ENCODE measurements at regions not wholly inside any gene's neighbourhood (a gene's known extent, or its start where the extent isn't known, plus 50 kb on each side); places are given as distances from the start of the nearest gene placed in this dataset.

GRCh38 chr6:67643281-67643680 lies 991.8 kb upstream of the ADGRB3 start:
- peaks cover 9% of the 10 kb centered on the region for H3K4me1 Mint-ChIP-seq (ENCODE audit: low read depth)
- DNase-seq (ENCODE audit: low spot score): no peak
- no peak overlapping the region for H3K4me3 Mint-ChIP-seq (ENCODE audit: unreplicated experiment)
- TF ChIP-seq CTCF (IDR thresholded peaks at IDR 0.05): no peak
- H3K36me3 Mint-ChIP-seq (ENCODE audit: low read depth): no peaks in the 10 kb centered on the region
- peaks cover 2% of the 10 kb centered on the region for H3K27me3 Mint-ChIP-seq (ENCODE audit: low read depth)
- no peak overlapping the region for H3K27ac Mint-ChIP-seq (ENCODE audit: unreplicated experiment)
- H3K9me3 Mint-ChIP-seq (ENCODE audit: low read depth): peaks cover 3% of the 10 kb centered on the region

- no peak for DNase-seq (ENCODE audit: low spot score)
- no peak overlapping the region for H3K4me3 Mint-ChIP-seq (ENCODE audit: unreplicated experiment)
- no peak overlapping the region for H3K27ac Mint-ChIP-seq (ENCODE audit: unreplicated experiment)
- no peak for TF ChIP-seq CTCF (IDR thresholded peaks at IDR 0.05)
- peaks cover 9% of the 10 kb centered on the region for H3K4me1 Mint-ChIP-seq (ENCODE audit: low read depth)
- no peaks in the 10 kb centered on the region for H3K36me3 Mint-ChIP-seq (ENCODE audit: low read depth)
- peaks cover 2% of the 10 kb centered on the region for H3K27me3 Mint-ChIP-seq (ENCODE audit: low read depth)
- H3K9me3 Mint-ChIP-seq (ENCODE audit: low read depth): peaks cover 3% of the 10 kb centered on the region
Measured at GRCh38 chr6:67642582-67642981, 992.5 kb upstream of the ADGRB3 start.

- no peaks in the 10 kb centered on the region for H3K36me3 Mint-ChIP-seq (ENCODE audit: low read depth)
- no peak for TF ChIP-seq CTCF (IDR thresholded peaks at IDR 0.05)
- H3K27ac Mint-ChIP-seq (ENCODE audit: unreplicated experiment): no peak overlapping the region
- no peak overlapping the region for H3K4me3 Mint-ChIP-seq (ENCODE audit: unreplicated experiment)
- DNase-seq (ENCODE audit: low spot score): no peak
- no peaks in the 10 kb centered on the region for H3K27me3 Mint-ChIP-seq (ENCODE audit: low read depth)
- peaks cover 9% of the 10 kb centered on the region for H3K4me1 Mint-ChIP-seq (ENCODE audit: low read depth)
- H3K9me3 Mint-ChIP-seq (ENCODE audit: low read depth): peaks cover 5% of the 10 kb centered on the region
Measured at GRCh38 chr6:67640484-67640883, 994.6 kb upstream of the ADGRB3 start.

GRCh38 chr6:67639161-67639560 lies 995.9 kb upstream of the ADGRB3 start:
- no peak for DNase-seq (ENCODE audit: low spot score)
- peaks cover 9% of the 10 kb centered on the region for H3K4me1 Mint-ChIP-seq (ENCODE audit: low read depth)
- no peak overlapping the region for H3K27ac Mint-ChIP-seq (ENCODE audit: unreplicated experiment)
- peaks cover 11% of the 10 kb centered on the region for H3K9me3 Mint-ChIP-seq (ENCODE audit: low read depth)
- peaks cover 3% of the 10 kb centered on the region for H3K36me3 Mint-ChIP-seq (ENCODE audit: low read depth)
- H3K4me3 Mint-ChIP-seq (ENCODE audit: unreplicated experiment): no peak overlapping the region
- H3K27me3 Mint-ChIP-seq (ENCODE audit: low read depth): no peaks in the 10 kb centered on the region
- TF ChIP-seq CTCF (IDR thresholded peaks at IDR 0.05): no peak

- peaks cover 14% of the 10 kb centered on the region for H3K9me3 Mint-ChIP-seq (ENCODE audit: low read depth)
- no peak overlapping the region for H3K4me3 Mint-ChIP-seq (ENCODE audit: unreplicated experiment)
- H3K27ac Mint-ChIP-seq (ENCODE audit: unreplicated experiment): no peak overlapping the region
- no peaks in the 10 kb centered on the region for H3K27me3 Mint-ChIP-seq (ENCODE audit: low read depth)
- no peak for TF ChIP-seq CTCF (IDR thresholded peaks at IDR 0.05)
- no peak for DNase-seq (ENCODE audit: low spot score)
- H3K36me3 Mint-ChIP-seq (ENCODE audit: low read depth): peaks cover 5% of the 10 kb centered on the region
- peaks cover 21% of the 10 kb centered on the region for H3K4me1 Mint-ChIP-seq (ENCODE audit: low read depth)
Measured at GRCh38 chr6:67634199-67634598, 1000.9 kb upstream of the ADGRB3 start.
